GM23338 (cell line): ENCODE measurements at regions not wholly inside any gene's neighbourhood (a gene's known extent, or its start where the extent isn't known, plus 50 kb on each side); places are given as distances from the start of the nearest gene placed in this dataset.
"Not testable (repeated sequence)": the region's sequence is repeated elsewhere in the genome, so short reads cannot be mapped to it uniquely, and the experiment has no call there.

Experiments used
- CREB1 ChIP-seq: fragments of 250-450 bp; sonication (Bioruptor Pico); IDR thresholded peaks from 2 replicates; pipeline ENCODE4 v1.5.0; 2020; ENCODE audit warnings: low read depth, mild to moderate bottlenecking, moderate library complexity
- CTCF ChIP-seq, 2 experiments: fragments of 200-600 bp in 1 of 2; sonication (generic) in 1 of 2; conservative IDR thresholded peaks; 2 replicates each; pipeline versions ENCODE4 v1.5.1 to v1.6.1; 2016 to 2017; ENCODE audit warnings: antibody characterized with exemption in 2 of 2, low read depth in 2 of 2, mild to moderate bottlenecking in 2 of 2, moderate library complexity in 1 of 2
- ETS1 ChIP-seq: IDR thresholded peaks from 2 replicates; pipeline ENCODE4 v1.6.1; 2016; ENCODE audit warnings: antibody characterized with exemption
- EZH2 ChIP-seq: fragments of 200-600 bp; sonication (generic); IDR thresholded peaks from one replicate; pipeline ENCODE4 v1.8.0; 2017; ENCODE audit warnings: antibody characterized with exemption, mild to moderate bottlenecking, low read depth; ENCODE audit not compliant: unreplicated experiment
- EZH2phosphoT487 ChIP-seq: fragments of 200-600 bp; sonication (generic); IDR thresholded peaks from one replicate; pipeline ENCODE4 v1.8.1; 2018; ENCODE audit warnings: antibody characterized with exemption; ENCODE audit not compliant: unreplicated experiment
- JUNB ChIP-seq: IDR thresholded peaks from one replicate; pipeline ENCODE4 v1.6.1; 2016; ENCODE audit warnings: antibody characterized with exemption; ENCODE audit not compliant: unreplicated experiment
- NANOG ChIP-seq: IDR thresholded peaks from 2 replicates; pipeline ENCODE4 v1.6.1; 2016; ENCODE audit warnings: antibody characterized with exemption, borderline replicate concordance
- POLR2AphosphoS5 ChIP-seq: IDR thresholded peaks from 2 replicates; pipeline ENCODE4 v1.6.1; 2016; ENCODE audit warnings: antibody characterized with exemption, low read depth
- REST ChIP-seq: IDR thresholded peaks from one replicate; pipeline ENCODE4 v1.6.1; 2018; ENCODE audit warnings: antibody characterized with exemption; ENCODE audit not compliant: unreplicated experiment
- ZNF462 ChIP-seq: fragments of 250-450 bp; sonication (Bioruptor Pico); IDR thresholded peaks from 2 replicates; pipeline ENCODE4 v1.5.0; 2020; ENCODE audit warnings: mild to moderate bottlenecking, moderate library complexity

GRCh38 chrX:37096422-37097124 lies 88.4 kb downstream of the FAM47C start:
- not testable (repeated sequence) for TF ChIP-seq POLR2AphosphoS5; NANOG; CTCF (conservative IDR thresholded peaks at IDR 0.05; ENCODE audit: low read depth in 2 of 2); JUNB; EZH2; ZNF462; ETS1; REST; CREB1 (CRISPR knock-in tag); EZH2phosphoT487
